ENCODE measurements at regions not wholly inside any gene's neighbourhood (a gene's known extent, or its start where the extent isn't known, plus 50 kb on each side); places are given as distances from the start of the nearest gene placed in this dataset.
"Not testable (repeated sequence)": the region's sequence is repeated elsewhere in the genome, so short reads cannot be mapped to it uniquely, and the experiment has no call there.

- no peak for DNase-seq
Observed at GRCh38 chr9:107819772-107820565, 330.4 kb upstream of the KLF4 start.

- not testable (repeated sequence) for DNase-seq
Observed at GRCh38 chr9:107818503-107818829, 328.9 kb upstream of the KLF4 start.

GRCh38 chr9:107817595-107818502 lies 328.3 kb upstream of the KLF4 start:
- not testable (repeated sequence) for DNase-seq

GRCh38 chr9:107816561-107817021 lies 327.0 kb upstream of the KLF4 start:
- no peak for DNase-seq

GRCh38 chr9:107815782-107816560 lies 326.4 kb upstream of the KLF4 start:
- DNase-seq, result no peak

GRCh38 chr9:107813287-107813686 lies 323.7 kb upstream of the KLF4 start:
- no peak for DNase-seq

GRCh38 chr9:107810461-107810961 lies 320.9 kb upstream of the KLF4 start:
- DNase-seq, result no peak

- DNase-seq, result no peak
Observed at GRCh38 chr9:107809871-107810460, 320.4 kb upstream of the KLF4 start.

- no peak for DNase-seq
Observed at GRCh38 chr9:107807183-107807582, 317.6 kb upstream of the KLF4 start.

GRCh38 chr9:107805201-107805600 lies 315.6 kb upstream of the KLF4 start:
- no peak for DNase-seq

GRCh38 chr9:107794259-107794658 lies 304.7 kb upstream of the KLF4 start:
- DNase-seq, result no peak

- no peak for DNase-seq
Observed at GRCh38 chr9:107793541-107793940, 304.0 kb upstream of the KLF4 start.

- DNase-seq, result no peak
Observed at GRCh38 chr9:107792596-107792995, 303.0 kb upstream of the KLF4 start.

- DNase-seq, result no peak
Observed at GRCh38 chr9:107792006-107792405, 302.4 kb upstream of the KLF4 start.

- DNase-seq, result no peak
Observed at GRCh38 chr9:107789001-107789700, 299.6 kb upstream of the KLF4 start.

- no peak for DNase-seq
Observed at GRCh38 chr9:107786561-107786960, 297.0 kb upstream of the KLF4 start.

- no peak for DNase-seq
Observed at GRCh38 chr9:107784235-107784958, 294.8 kb upstream of the KLF4 start.

- DNase-seq, result no peak
Observed at GRCh38 chr9:107782789-107783188, 293.2 kb upstream of the KLF4 start.

GRCh38 chr9:107782381-107782780 lies 292.8 kb upstream of the KLF4 start:
- no peak for DNase-seq

GRCh38 chr9:107780960-107781359 lies 291.4 kb upstream of the KLF4 start:
- DNase-seq, result no peak

- no peak for DNase-seq
Observed at GRCh38 chr9:107779731-107780130, 290.2 kb upstream of the KLF4 start.
